ENCODE measurements at regions not wholly inside any gene's neighbourhood (a gene's known extent, or its start where the extent isn't known, plus 50 kb on each side); places are given as distances from the start of the nearest gene placed in this dataset.

- Histone ChIP-seq H2BK120ac (ENCODE audit: low read depth, low read length) (peak overlapping the region; percentile 42), H3K4me3 (ENCODE audit: insufficient read depth in 1 of 2, low read depth in 1 of 2, low read length in 2 of 2) (peak overlapping the region in 1 of 2 experiments; percentile 20), H3K9ac (ENCODE audit: low read length) (peak overlapping the region; percentile 66)
These were observed 104.8 kb upstream of the CD180 start for GRCh38 chr5:67301285-67301903.

GRCh38 chr5:67300326-67300725 lies 103.7 kb upstream of the CD180 start:
- Histone ChIP-seq H2BK5ac (ENCODE audit: low read depth, low read length, poor library complexity, severe bottlenecking) (no peak overlapping the region), H3K23ac (ENCODE audit: low read length in 2 of 2) (no peak overlapping the region), H3K36me3 (ENCODE audit: control insufficient read depth in 1 of 2, insufficient read depth in 2 of 2, low read depth in 1 of 2, low read length in 2 of 2) (no peaks in the 10 kb centered on the region), H3K14ac (ENCODE audit: low read length in 2 of 2) (no peak overlapping the region), H3K4me2 (ENCODE audit: low read length, poor library complexity, severe bottlenecking) (no peak overlapping the region), H3K9me3 (ENCODE audit: control insufficient read depth, low read length) (no peaks in the 10 kb centered on the region), H4K91ac (ENCODE audit: low read length) (no peak overlapping the region), H3K27me3 (ENCODE audit: control insufficient read depth in 1 of 2, insufficient read depth in 1 of 2, low read length in 2 of 2) (no peaks in the 10 kb centered on the region), H3K18ac (ENCODE audit: low read depth in 1 of 2, low read length in 2 of 2) (peak overlapping the region; percentile 52 to 63), H2AFZ (ENCODE audit: low read depth, low read length) (no peak overlapping the region), H2BK15ac (ENCODE audit: low read depth, poor library complexity, severe bottlenecking) (no peak overlapping the region), H3K27ac (ENCODE audit: low read length, poor library complexity, severe bottlenecking) (peak overlapping the region; percentile 8), H2BK120ac (ENCODE audit: low read depth, low read length) (no peak overlapping the region), H3K9ac (ENCODE audit: low read length) (peak overlapping the region; percentile 66), H3K79me1 (replicated peaks; ENCODE audit: low read length, poor library complexity, severe bottlenecking) (no peaks in the 10 kb centered on the region), H3K4me3 (ENCODE audit: insufficient read depth in 1 of 2, low read depth in 1 of 2, low read length in 2 of 2) (no peak overlapping the region), H3K4me1 (ENCODE audit: control insufficient read depth, insufficient read depth, low read depth, low read length) (peaks cover 2% of the 10 kb centered on the region), H2BK12ac (ENCODE audit: low read length in 2 of 2) (peak overlapping the region in 1 of 2 experiments; percentile 57), H4K8ac (ENCODE audit: low read length) (peak overlapping the region; percentile 56), H2AK5ac (ENCODE audit: low read length, severe bottlenecking) (peak overlapping the region; percentile 90), H3K4ac (ENCODE audit: low read depth in 1 of 2, low read length in 2 of 2) (peak overlapping the region in 1 of 2 experiments; percentile 84)
- WGBS = 82% methylated on average over 2 of the region's 2 CpGs
- peak; percentile 17 for DNase-seq

More at GRCh38 chr5:67301285-67301903, 104.8 kb upstream of the CD180 start:
- Histone ChIP-seq H3K14ac (ENCODE audit: low read length in 2 of 2) (no peak overlapping the region), H3K4ac (ENCODE audit: low read depth in 1 of 2, low read length in 2 of 2) (peak overlapping the region; percentile 5 to 46), H3K4me2 (ENCODE audit: low read length, poor library complexity, severe bottlenecking) (no peak overlapping the region), H2AFZ (ENCODE audit: low read depth, low read length) (no peak overlapping the region), H3K36me3 (ENCODE audit: control insufficient read depth in 1 of 2, insufficient read depth in 2 of 2, low read depth in 1 of 2, low read length in 2 of 2) (no peaks in the 10 kb centered on the region), H3K9me3 (ENCODE audit: control insufficient read depth, low read length) (no peaks in the 10 kb centered on the region), H2AK5ac (ENCODE audit: low read length, severe bottlenecking) (no peak overlapping the region), H2BK5ac (ENCODE audit: low read depth, low read length, poor library complexity, severe bottlenecking) (no peak overlapping the region), H2BK12ac (ENCODE audit: low read length in 2 of 2) (peak overlapping the region; percentile 9 to 85), H3K27me3 (ENCODE audit: control insufficient read depth in 1 of 2, insufficient read depth in 1 of 2, low read length in 2 of 2) (no peaks in the 10 kb centered on the region), H2BK15ac (ENCODE audit: low read depth, poor library complexity, severe bottlenecking) (no peak overlapping the region), H4K8ac (ENCODE audit: low read length) (no peak overlapping the region), H3K79me1 (replicated peaks; ENCODE audit: low read length, poor library complexity, severe bottlenecking) (no peaks in the 10 kb centered on the region), H3K18ac (ENCODE audit: low read depth in 1 of 2, low read length in 2 of 2) (peak overlapping the region in 1 of 2 experiments; percentile 52), H3K23ac (ENCODE audit: low read length in 2 of 2) (no peak overlapping the region), H3K4me1 (ENCODE audit: control insufficient read depth, insufficient read depth, low read depth, low read length) (peaks cover 4% of the 10 kb centered on the region), H3K27ac (ENCODE audit: low read length, poor library complexity, severe bottlenecking) (peak overlapping the region; percentile 78), H4K91ac (ENCODE audit: low read length) (no peak overlapping the region)
- 24% methylated on average over 8 of the region's 8 CpGs for WGBS
- DNase-seq = peak; percentile 94

- no peak overlapping the region for H2BK12ac ChIP-seq (ENCODE audit: low read length in 2 of 2)
- H3K4me3 ChIP-seq (ENCODE audit: insufficient read depth in 1 of 2, low read depth in 1 of 2, low read length in 2 of 2) = no peak overlapping the region
- H3K4ac ChIP-seq (ENCODE audit: low read depth in 1 of 2, low read length in 2 of 2) = no peak overlapping the region
- no peak overlapping the region for H2BK5ac ChIP-seq (ENCODE audit: low read depth, low read length, poor library complexity, severe bottlenecking)
- no peak overlapping the region for H2AFZ ChIP-seq (ENCODE audit: low read depth, low read length)
- 86% methylated on average over 2 of the region's 2 CpGs for WGBS
- no peak overlapping the region for H2BK120ac ChIP-seq (ENCODE audit: low read depth, low read length)
- no peaks in the 10 kb centered on the region for H3K9me3 ChIP-seq (ENCODE audit: control insufficient read depth, low read length)
- DNase-seq = peak; percentile 50
- H2BK15ac ChIP-seq (ENCODE audit: low read depth, poor library complexity, severe bottlenecking) = no peak overlapping the region
- no peak overlapping the region for H3K4me2 ChIP-seq (ENCODE audit: low read length, poor library complexity, severe bottlenecking)
- no peak overlapping the region for H2AK5ac ChIP-seq (ENCODE audit: low read length, severe bottlenecking)
- H3K14ac ChIP-seq (ENCODE audit: low read length in 2 of 2) = no peak overlapping the region
- peak overlapping the region; percentile 1 for H3K27ac ChIP-seq (ENCODE audit: low read length, poor library complexity, severe bottlenecking)
- no peaks in the 10 kb centered on the region for H3K79me1 ChIP-seq (replicated peaks; ENCODE audit: low read length, poor library complexity, severe bottlenecking)
- peaks cover 3% of the 10 kb centered on the region for H3K4me1 ChIP-seq (ENCODE audit: control insufficient read depth, insufficient read depth, low read depth, low read length)
- no peak overlapping the region for H4K8ac ChIP-seq (ENCODE audit: low read length)
- no peak overlapping the region for H3K18ac ChIP-seq (ENCODE audit: low read depth in 1 of 2, low read length in 2 of 2)
- H4K91ac ChIP-seq (ENCODE audit: low read length) = no peak overlapping the region
- no peaks in the 10 kb centered on the region for H3K27me3 ChIP-seq (ENCODE audit: control insufficient read depth in 1 of 2, insufficient read depth in 1 of 2, low read length in 2 of 2)
- H3K23ac ChIP-seq (ENCODE audit: low read length in 2 of 2) = no peak overlapping the region
- H3K36me3 ChIP-seq (ENCODE audit: control insufficient read depth in 1 of 2, insufficient read depth in 2 of 2, low read depth in 1 of 2, low read length in 2 of 2) = no peaks in the 10 kb centered on the region
- no peak overlapping the region for H3K9ac ChIP-seq (ENCODE audit: low read length)
These were observed 102.7 kb upstream of the CD180 start for GRCh38 chr5:67299231-67299735.

GRCh38 chr5:67297802-67298532 lies 101.4 kb upstream of the CD180 start:
- no peaks in the 10 kb centered on the region for H3K36me3 ChIP-seq (ENCODE audit: control insufficient read depth in 1 of 2, insufficient read depth in 2 of 2, low read depth in 1 of 2, low read length in 2 of 2)
- no peaks in the 10 kb centered on the region for H3K9me3 ChIP-seq (ENCODE audit: control insufficient read depth, low read length)
- H3K4me3 ChIP-seq (ENCODE audit: insufficient read depth in 1 of 2, low read depth in 1 of 2, low read length in 2 of 2) = no peak overlapping the region
- H3K4me1 ChIP-seq (ENCODE audit: control insufficient read depth, insufficient read depth, low read depth, low read length) = peaks cover 3% of the 10 kb centered on the region
- no peak overlapping the region for H4K8ac ChIP-seq (ENCODE audit: low read length)
- no peaks in the 10 kb centered on the region for H3K27me3 ChIP-seq (ENCODE audit: control insufficient read depth in 1 of 2, insufficient read depth in 1 of 2, low read length in 2 of 2)
- no peak overlapping the region for H4K91ac ChIP-seq (ENCODE audit: low read length)
- peak overlapping the region in 1 of 2 experiments; percentile 26 for H3K4ac ChIP-seq (ENCODE audit: low read depth in 1 of 2, low read length in 2 of 2)
- H2AFZ ChIP-seq (ENCODE audit: low read depth, low read length) = no peak overlapping the region
- no peak overlapping the region for H3K23ac ChIP-seq (ENCODE audit: low read length in 2 of 2)
- H3K4me2 ChIP-seq (ENCODE audit: low read length, poor library complexity, severe bottlenecking) = no peak overlapping the region
- H3K27ac ChIP-seq (ENCODE audit: low read length, poor library complexity, severe bottlenecking) = no peak overlapping the region
- H3K14ac ChIP-seq (ENCODE audit: low read length in 2 of 2) = no peak overlapping the region
- H2AK5ac ChIP-seq (ENCODE audit: low read length, severe bottlenecking) = no peak overlapping the region
- H2BK15ac ChIP-seq (ENCODE audit: low read depth, poor library complexity, severe bottlenecking) = no peak overlapping the region
- H3K79me1 ChIP-seq (replicated peaks; ENCODE audit: low read length, poor library complexity, severe bottlenecking) = no peaks in the 10 kb centered on the region
- no peak overlapping the region for H2BK5ac ChIP-seq (ENCODE audit: low read depth, low read length, poor library complexity, severe bottlenecking)
- no peak overlapping the region for H3K9ac ChIP-seq (ENCODE audit: low read length)
- H2BK120ac ChIP-seq (ENCODE audit: low read depth, low read length) = no peak overlapping the region
- 96% methylated on average over 5 of the region's 5 CpGs for WGBS
- DNase-seq = no peak
- H2BK12ac ChIP-seq (ENCODE audit: low read length in 2 of 2) = peak overlapping the region; percentile 22 to 78
- H3K18ac ChIP-seq (ENCODE audit: low read depth in 1 of 2, low read length in 2 of 2) = peak overlapping the region; percentile 25 to 66
